Fibroblast of mammary gland (primary cell): ENCODE measurements at regions not wholly inside any gene's neighbourhood (a gene's known extent, or its start where the extent isn't known, plus 50 kb on each side); places are given as distances from the start of the nearest gene placed in this dataset.

Source experiments
- DNase-seq: peaks from one replicate; pipeline ENCODE4 v3.0.0-alpha.2; 2010; ENCODE audit warnings: low read depth
- H3K4me3 ChIP-seq: 2 replicates; pipeline ENCODE4 v1.5.1; 2011; ENCODE audit warnings: low read depth, mild to moderate bottlenecking, low read length, moderate library complexity; ENCODE audit not compliant: control insufficient read depth
- TF ChIP-seq, protein P1 (sequence below): conservative IDR thresholded peaks from 2 replicates; pipeline ENCODE4 v1.5.1; 2011; ENCODE audit warnings: low read depth, low read length, inconsistent platforms; ENCODE audit not compliant: control insufficient read depth, insufficient read depth

DNA sequence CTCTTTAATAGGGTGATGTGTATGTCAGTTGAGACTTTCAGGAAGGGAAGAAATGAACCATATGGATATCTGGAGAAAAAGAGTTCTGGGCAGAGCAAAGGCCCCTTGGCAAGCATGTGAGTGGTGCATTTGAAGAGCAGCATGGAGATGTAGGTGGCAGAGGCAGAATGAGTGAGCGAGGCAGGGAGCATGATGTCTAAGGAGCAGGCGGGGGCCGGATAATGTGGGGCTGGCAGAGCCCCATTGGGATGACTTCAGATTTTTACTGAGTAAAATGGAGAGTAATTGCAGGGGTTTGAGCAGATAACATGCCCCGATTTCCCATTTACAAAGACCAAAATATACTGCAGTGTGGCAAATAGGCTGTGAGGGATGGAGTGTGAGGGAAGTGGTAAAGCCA is 52.9 kb upstream of the PLCL2 start:
- TF ChIP-seq, protein P1, sequence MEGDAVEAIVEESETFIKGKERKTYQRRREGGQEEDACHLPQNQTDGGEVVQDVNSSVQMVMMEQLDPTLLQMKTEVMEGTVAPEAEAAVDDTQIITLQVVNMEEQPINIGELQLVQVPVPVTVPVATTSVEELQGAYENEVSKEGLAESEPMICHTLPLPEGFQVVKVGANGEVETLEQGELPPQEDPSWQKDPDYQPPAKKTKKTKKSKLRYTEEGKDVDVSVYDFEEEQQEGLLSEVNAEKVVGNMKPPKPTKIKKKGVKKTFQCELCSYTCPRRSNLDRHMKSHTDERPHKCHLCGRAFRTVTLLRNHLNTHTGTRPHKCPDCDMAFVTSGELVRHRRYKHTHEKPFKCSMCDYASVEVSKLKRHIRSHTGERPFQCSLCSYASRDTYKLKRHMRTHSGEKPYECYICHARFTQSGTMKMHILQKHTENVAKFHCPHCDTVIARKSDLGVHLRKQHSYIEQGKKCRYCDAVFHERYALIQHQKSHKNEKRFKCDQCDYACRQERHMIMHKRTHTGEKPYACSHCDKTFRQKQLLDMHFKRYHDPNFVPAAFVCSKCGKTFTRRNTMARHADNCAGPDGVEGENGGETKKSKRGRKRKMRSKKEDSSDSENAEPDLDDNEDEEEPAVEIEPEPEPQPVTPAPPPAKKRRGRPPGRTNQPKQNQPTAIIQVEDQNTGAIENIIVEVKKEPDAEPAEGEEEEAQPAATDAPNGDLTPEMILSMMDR: no peak
- no peak for DNase-seq
- no peak overlapping the region for H3K4me3 ChIP-seq

DNA sequence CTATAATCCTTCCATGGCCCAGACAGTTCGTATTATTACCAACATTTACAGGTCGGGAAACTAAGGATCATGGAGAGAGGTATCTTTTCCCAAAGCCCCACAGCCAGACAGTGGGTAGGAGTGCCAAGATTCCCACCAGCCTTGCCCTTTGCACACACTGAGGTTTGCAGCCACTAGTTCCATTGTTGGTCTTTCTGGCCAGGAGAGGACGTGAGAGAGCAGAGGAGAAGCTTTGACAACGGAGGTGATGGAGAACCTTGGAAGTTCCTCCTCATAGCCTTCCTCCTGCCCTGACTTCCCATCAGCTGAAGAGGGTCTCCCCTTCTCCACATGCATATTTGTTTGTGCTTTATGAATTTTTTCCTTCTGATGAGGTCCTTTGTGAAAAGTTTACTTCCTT is 50.5 kb upstream of the PLCL2 start:
- DNase-seq: no peak
- TF ChIP-seq, protein P1: no peak
- H3K4me3 ChIP-seq: no peak overlapping the region

DNA sequence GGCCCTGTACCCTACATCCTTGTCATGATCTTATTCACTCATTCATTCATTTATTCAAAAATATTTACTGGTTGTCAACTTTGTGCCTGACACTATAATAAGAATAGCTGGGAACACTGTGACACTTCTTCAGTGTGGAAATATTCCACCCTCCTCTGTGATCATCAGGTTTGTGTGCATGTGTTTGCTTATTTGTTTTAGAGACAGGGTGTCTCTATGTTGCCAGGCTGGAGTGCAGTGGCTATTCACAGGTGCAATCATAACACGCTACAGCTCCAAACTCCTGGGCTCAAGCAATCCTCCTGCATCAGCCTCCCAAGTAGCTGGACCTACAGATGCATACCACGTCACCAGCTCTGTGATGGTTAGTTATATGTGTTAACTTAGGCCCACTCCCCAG is 50.0 kb upstream of the PLCL2 start:
- H3K4me3 ChIP-seq: no peak overlapping the region
- no peak for DNase-seq
- TF ChIP-seq, protein P1: no peak
